Kidney (tissue), 13 donors: ENCODE measurements at regions not wholly inside any gene's neighbourhood (a gene's known extent, or its start where the extent isn't known, plus 50 kb on each side); places are given as distances from the start of the nearest gene placed in this dataset.
"Not testable (repeated sequence)": the region's sequence is repeated elsewhere in the genome, so short reads cannot be mapped to it uniquely, and the experiment has no call there.

ENCODE experiments used
- DNase-seq, 5 donors: peaks; one replicate each; pipeline ENCODE4 v3.0.0-alpha.2; 2013 to 2020
- FAIRE-seq: peaks from 2 replicates; lab custom pipeline; 2012; peaks lifted over from hg19 to GRCh38; lab: Jason Lieb, UNC
- H3K27ac ChIP-seq, 2 donors: one replicate each; pipeline ENCODE4 v1.7.0; 2013; ENCODE audit warnings: low read depth in 2 of 2, low read length in 2 of 2, inconsistent platforms in 1 of 2
- H3K27me3 ChIP-seq: one replicate; pipeline ENCODE4 v1.7.1; 2013; ENCODE audit warnings: low read length, inconsistent platforms; ENCODE audit not compliant: control insufficient read depth, insufficient read depth
- H3K36me3 ChIP-seq, 3 donors: one replicate each; pipeline versions ENCODE4 v1.7.0 to v1.7.1; 2013; ENCODE audit warnings: low read length in 3 of 3, control low read depth in 1 of 3, inconsistent platforms in 1 of 3; ENCODE audit not compliant: insufficient read depth in 3 of 3, control insufficient read depth in 2 of 3
- H3K4me1 ChIP-seq, 3 donors: one replicate each; pipeline versions ENCODE4 v1.7.0 to v1.7.1; 2013; ENCODE audit warnings: low read length in 3 of 3, inconsistent platforms in 1 of 3, low read depth in 1 of 3; ENCODE audit not compliant: control insufficient read depth in 2 of 3, insufficient read depth in 2 of 3
- H3K4me3 ChIP-seq, 3 donors: one replicate each; pipeline versions ENCODE4 v1.7.0 to v1.8.1; 2013; ENCODE audit warnings: low read length in 3 of 3, control low read depth in 1 of 3, inconsistent platforms in 1 of 3
- H3K9ac ChIP-seq, 3 donors: one replicate each; pipeline versions ENCODE4 v1.7.0 to v1.7.1; 2013; ENCODE audit warnings: low read length in 3 of 3, control low read depth in 1 of 3, inconsistent platforms in 1 of 3
- H3K9me3 ChIP-seq, 3 donors: one replicate each; pipeline versions ENCODE4 v1.7.0 to v1.7.1; 2013; ENCODE audit warnings: low read length in 3 of 3, control low read depth in 1 of 3, inconsistent platforms in 1 of 3; ENCODE audit not compliant: control insufficient read depth in 2 of 3, insufficient read depth in 1 of 3
- CTCF ChIP-seq: IDR thresholded peaks from 3 replicates; pipeline ENCODE4 v1.5.1; 2012; ENCODE audit warnings: mild to moderate bottlenecking, moderate library complexity, borderline replicate concordance; ENCODE audit not compliant: insufficient read depth; ENCODE audit errors: extremely low read depth
- intact Hi-C: fragments of 100-400 bp; cut with DNase I; formaldehyde crosslinking; loops from one replicate; pipeline ENCODE4 v1.11.1; 2022
- donor health status: control.
- donor health status: control.
- donor health status: control.
- donor health status: control.
- donor health status: control.
- donor health status: DM: yes; HTN: yes; CAD: no.
- donor health status: Normal renal cell carcinoma (clear cell type).

- TF ChIP-seq CTCF = no peak
- no peaks in the 10 kb centered on the region for H3K36me3 ChIP-seq
- no peak overlapping the region for H3K4me3 ChIP-seq
- H3K9ac ChIP-seq = no peak overlapping the region
- no peaks in the 10 kb centered on the region for H3K4me1 ChIP-seq
- no peaks in the 10 kb centered on the region for H3K9me3 ChIP-seq
- DNase-seq (peak in 1 of 5 donors; percentile 15), FAIRE-seq (no peak)
- H3K27ac ChIP-seq = no peak overlapping the region
- intact Hi-C loops = no loop called here
- no peaks in the 10 kb centered on the region for H3K27me3 ChIP-seq
Measured at GRCh38 chr12:124157406-124157805, 137.5 kb upstream of the RFLNA start.

GRCh38 chr12:124159655-124160054 lies 135.2 kb upstream of the RFLNA start:
- no peaks in the 10 kb centered on the region for H3K27me3 ChIP-seq
- H3K27ac ChIP-seq = no peak overlapping the region
- no peaks in the 10 kb centered on the region for H3K9me3 ChIP-seq
- TF ChIP-seq CTCF = no peak
- H3K36me3 ChIP-seq = no peaks in the 10 kb centered on the region
- H3K4me1 ChIP-seq = no peaks in the 10 kb centered on the region
- intact Hi-C loops = no loop called here
- H3K9ac ChIP-seq = no peak overlapping the region
- FAIRE-seq = no peak
- DNase-seq = no peak
- no peak overlapping the region for H3K4me3 ChIP-seq

- Histone ChIP-seq H3K9me3 (no peaks in the 10 kb centered on the region), H3K9ac (no peak overlapping the region), H3K27ac (no peak overlapping the region), H3K4me1 (no peaks in the 10 kb centered on the region), H3K36me3 (no peaks in the 10 kb centered on the region), H3K4me3 (no peak overlapping the region), H3K27me3 (no peaks in the 10 kb centered on the region)
- intact Hi-C loops = no loop called here
- TF ChIP-seq CTCF = no peak
- DNase-seq = no peak
- no peak for FAIRE-seq
Measured at GRCh38 chr12:124160097-124160756, 134.7 kb upstream of the RFLNA start.

GRCh38 chr12:124161402-124161801 lies 133.5 kb upstream of the RFLNA start:
- H3K4me1 ChIP-seq, H3K27me3 ChIP-seq, H3K9ac ChIP-seq, intact Hi-C loops, H3K27ac ChIP-seq, FAIRE-seq, DNase-seq, H3K4me3 ChIP-seq, H3K9me3 ChIP-seq, H3K36me3 ChIP-seq: not testable (repeated sequence)
